SK-N-SH treated with all-trans-retinoic acid at 6 μM for 48 hours (cell line): ENCODE measurements at regions not wholly inside any gene's neighbourhood (a gene's known extent, or its start where the extent isn't known, plus 50 kb on each side); places are given as distances from the start of the nearest gene placed in this dataset.
"Not testable (repeated sequence)": the region's sequence is repeated elsewhere in the genome, so short reads cannot be mapped to it uniquely, and the experiment has no call there.

Source experiments
- ARNTL ChIP-seq: fragments of 450-650 bp; formaldehyde crosslinking; IDR thresholded peaks from 2 replicates; pipeline ENCODE4 v1.5.0; 2020; ENCODE audit warnings: low read depth, mild to moderate bottlenecking, moderate library complexity, borderline replicate concordance
- ZNF8 ChIP-seq: fragments of 450-650 bp; formaldehyde crosslinking; IDR thresholded peaks from 2 replicates; pipeline ENCODE4 v1.5.0; 2020; ENCODE audit warnings: mild to moderate bottlenecking, moderate library complexity
- TF ChIP-seq, protein P1 (sequence below): fragments of 250-450 bp; sonication (Bioruptor Pico); IDR thresholded peaks from 2 replicates; pipeline ENCODE4 v1.5.1; 2020; ENCODE audit warnings: low read depth, mild to moderate bottlenecking, moderate library complexity

DNA sequence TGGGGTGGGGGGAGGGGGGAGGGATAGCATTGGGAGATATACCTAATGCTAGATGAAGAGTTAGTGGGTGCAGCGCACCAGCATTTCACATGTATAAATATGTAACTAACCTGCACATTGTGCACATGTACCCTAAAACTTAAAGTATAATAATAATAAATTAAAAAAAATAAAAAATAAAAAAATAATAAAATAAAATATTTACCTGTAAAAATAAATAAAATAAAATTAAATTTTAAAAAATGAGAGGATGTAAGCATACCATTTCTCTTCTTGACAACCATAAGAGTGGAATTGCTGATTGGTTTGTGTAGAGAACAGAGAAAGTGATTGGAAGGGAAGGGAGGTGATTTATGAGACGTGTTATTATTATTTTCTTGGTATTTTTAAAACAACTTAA, 609.5 kb upstream of the CYLC2 start:
- TF ChIP-seq, protein P1, sequence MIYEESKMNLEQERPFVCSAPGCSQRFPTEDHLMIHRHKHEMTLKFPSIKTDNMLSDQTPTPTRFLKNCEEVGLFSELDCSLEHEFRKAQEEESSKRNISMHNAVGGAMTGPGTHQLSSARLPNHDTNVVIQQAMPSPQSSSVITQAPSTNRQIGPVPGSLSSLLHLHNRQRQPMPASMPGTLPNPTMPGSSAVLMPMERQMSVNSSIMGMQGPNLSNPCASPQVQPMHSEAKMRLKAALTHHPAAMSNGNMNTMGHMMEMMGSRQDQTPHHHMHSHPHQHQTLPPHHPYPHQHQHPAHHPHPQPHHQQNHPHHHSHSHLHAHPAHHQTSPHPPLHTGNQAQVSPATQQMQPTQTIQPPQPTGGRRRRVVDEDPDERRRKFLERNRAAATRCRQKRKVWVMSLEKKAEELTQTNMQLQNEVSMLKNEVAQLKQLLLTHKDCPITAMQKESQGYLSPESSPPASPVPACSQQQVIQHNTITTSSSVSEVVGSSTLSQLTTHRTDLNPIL (CRISPR knock-in tag): not testable (repeated sequence)
- TF ChIP-seq ZNF8 (CRISPR knock-in tag); ARNTL: not testable (repeated sequence)
